GM18867 (cell line): ENCODE measurements at regions not wholly inside any gene's neighbourhood (a gene's known extent, or its start where the extent isn't known, plus 50 kb on each side); places are given as distances from the start of the nearest gene placed in this dataset.

Experiments
- ATAC-seq: cut with Tn5 transposase; IDR thresholded peaks from one replicate; pipeline ENCODE4 v1.9.1; 2021; ENCODE audit warnings: mild to moderate bottlenecking, moderate library complexity; ENCODE audit not compliant: unreplicated experiment

GRCh38 chr13:67351114-67351513, 121.0 kb upstream of the PCDH9 start:
- ATAC-seq, result no peak

GRCh38 chr13:67343777-67344176, 113.6 kb upstream of the PCDH9 start:
- no peak for ATAC-seq

- ATAC-seq, result no peak
These were observed 111.3 kb upstream of the PCDH9 start for GRCh38 chr13:67341406-67341805.

GRCh38 chr13:67330149-67330548, 100.0 kb upstream of the PCDH9 start:
- ATAC-seq, result no peak

GRCh38 chr13:67328895-67329294, 98.8 kb upstream of the PCDH9 start:
- no peak for ATAC-seq

GRCh38 chr13:67318860-67319259, 88.7 kb upstream of the PCDH9 start:
- ATAC-seq, result no peak

- no peak for ATAC-seq
These were observed 88.3 kb upstream of the PCDH9 start for GRCh38 chr13:67318398-67318797.

- ATAC-seq, result no peak
These were observed 84.3 kb upstream of the PCDH9 start for GRCh38 chr13:67314405-67314804.

- no peak for ATAC-seq
These were observed 78.1 kb upstream of the PCDH9 start for GRCh38 chr13:67308004-67308772.

GRCh38 chr13:67306742-67307141, 76.6 kb upstream of the PCDH9 start:
- no peak for ATAC-seq

- no peak for ATAC-seq
These were observed 73.7 kb upstream of the PCDH9 start for GRCh38 chr13:67303661-67304333.

GRCh38 chr13:67299751-67300150, 69.6 kb upstream of the PCDH9 start:
- ATAC-seq, result no peak

- ATAC-seq, result no peak
These were observed 69.0 kb upstream of the PCDH9 start for GRCh38 chr13:67299072-67299635.

- ATAC-seq, result no peak
These were observed 68.2 kb upstream of the PCDH9 start for GRCh38 chr13:67298297-67298696.

- ATAC-seq, result no peak
These were observed 66.4 kb upstream of the PCDH9 start for GRCh38 chr13:67296511-67296910.

GRCh38 chr13:67292886-67293285, 62.8 kb upstream of the PCDH9 start:
- no peak for ATAC-seq

- no peak for ATAC-seq
These were observed 55.5 kb upstream of the PCDH9 start for GRCh38 chr13:67285611-67286010.

GRCh38 chr13:67283637-67284036, 53.5 kb upstream of the PCDH9 start:
- no peak for ATAC-seq

- no peak for ATAC-seq
These were observed 51.3 kb upstream of the PCDH9 start for GRCh38 chr13:67281466-67281865.
